ENCODE measurements at regions not wholly inside any gene's neighbourhood (a gene's known extent, or its start where the extent isn't known, plus 50 kb on each side); places are given as distances from the start of the nearest gene placed in this dataset.

- intact Hi-C loops (cut with micrococcal nuclease) = no loop called here
- DNase-seq (ENCODE audit: low read depth, low spot score) = no peak
- POLR2A ChIA-PET = no interaction called here
Observed at GRCh38 chr7:53656881-53657280, 621.4 kb downstream of the POM121L12 start.

DNA sequence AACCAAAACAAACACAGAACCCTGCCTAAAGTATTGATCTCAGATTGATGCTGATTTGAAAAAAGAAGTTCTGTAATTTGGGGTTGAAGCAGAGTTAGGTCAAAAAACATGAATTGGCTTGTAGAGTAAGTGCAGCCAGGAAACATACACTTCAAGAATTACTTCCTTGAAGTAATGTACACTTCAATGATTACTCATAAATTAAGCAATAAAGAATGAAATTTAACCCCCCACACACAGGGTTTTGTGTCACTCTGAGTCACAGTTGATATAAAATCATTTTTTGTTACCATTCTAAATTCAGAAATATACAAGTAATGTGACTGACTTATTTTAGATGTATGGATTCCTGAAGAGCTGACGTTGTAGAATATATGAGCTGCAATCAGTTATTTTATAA lies 622.2 kb downstream of the POM121L12 start:
- ChIA-PET CTCF (no interaction called here), RAD21 (ENCODE audit: low non-redundant PET in 1 of 2, low total read pairs in 2 of 2, uncharacterized antibody in 2 of 2, unreplicated experiment in 2 of 2) (no interaction called here), POLR2A (no interaction called here)
- Histone ChIP-seq H3K9me2 (ENCODE audit: insufficient read depth) (no peaks in the 10 kb centered on the region), H3K9me3 (ENCODE audit: control insufficient read depth in 1 of 2, insufficient read depth in 1 of 2, low read depth in 1 of 2, low read length in 2 of 2) (peaks cover 3 to 31% of the 10 kb centered on the region in 2 experiments; a peak in 2 of 4 replicates), H3K9ac (ENCODE audit: low read length) (no peak overlapping the region), H4K20me1 (ENCODE audit: insufficient read depth) (no peaks in the 10 kb centered on the region), H3K27me3 (ENCODE audit: insufficient read depth, low read length) (no peaks in the 10 kb centered on the region), H3K79me2 (ENCODE audit: insufficient read depth, low read length) (no peaks in the 10 kb centered on the region), H3K36me3 (ENCODE audit: control insufficient read depth in 1 of 2, insufficient read depth in 2 of 2, low read length in 2 of 2) (no peaks in the 10 kb centered on the region), H3K4me1 (ENCODE audit: control insufficient read depth in 1 of 2, insufficient read depth in 2 of 2, low read length in 2 of 2) (no peaks in the 10 kb centered on the region), H2AFZ (ENCODE audit: low read depth, low read length, poor library complexity, severe bottlenecking) (no peak overlapping the region), H3K27ac (ENCODE audit: low read depth, low read length) (no peak overlapping the region), H3K4me3 (replicated peaks in 1 of 2; ENCODE audit: low read depth in 1 of 2, low read length in 2 of 2) (no peak overlapping the region), H3K4me2 (ENCODE audit: low read length) (no peak overlapping the region)
- DNase-seq (ENCODE audit: low read depth, low spot score) = no peak
- TF ChIP-seq SP1 (IDR thresholded peaks at IDR 0.05; ENCODE audit: low read depth) (no peak), TCF7L2 (IDR thresholded peaks at IDR 0.05; ENCODE audit: borderline replicate concordance, extremely low read depth, insufficient read depth, insufficient read length) (no peak), ZNF274 (IDR thresholded peaks at IDR 0.05; ENCODE audit: low read depth, low read length) (no peak), EGR1 (IDR thresholded peaks at IDR 0.05; ENCODE audit: low read depth) (no peak)
- ATAC-seq = no peak
- intact Hi-C loops (cut with micrococcal nuclease) = no loop called here
- no TSS peak for BruUV-seq (replicated peaks)

More at GRCh38 chr7:53656881-53657280, 621.4 kb downstream of the POM121L12 start:
- CTCF ChIA-PET = no interaction called here
- H2AFZ ChIP-seq (ENCODE audit: low read depth, low read length, poor library complexity, severe bottlenecking) = no peak overlapping the region
- no peak overlapping the region for H3K4me2 ChIP-seq (ENCODE audit: low read length)
- H3K27ac ChIP-seq (ENCODE audit: low read depth, low read length) = no peak overlapping the region
- ATAC-seq = no peak
- RAD21 ChIA-PET (ENCODE audit: low non-redundant PET in 1 of 2, low total read pairs in 2 of 2, uncharacterized antibody in 2 of 2, unreplicated experiment in 2 of 2) = no interaction called here
- no TSS peak for BruUV-seq (replicated peaks)
- H3K36me3 ChIP-seq (ENCODE audit: control insufficient read depth in 1 of 2, insufficient read depth in 2 of 2, low read length in 2 of 2) = no peaks in the 10 kb centered on the region
- no peaks in the 10 kb centered on the region for H3K9me2 ChIP-seq (ENCODE audit: insufficient read depth)
- no peaks in the 10 kb centered on the region for H4K20me1 ChIP-seq (ENCODE audit: insufficient read depth)
- no peak for TF ChIP-seq FOSL1 (IDR thresholded peaks at IDR 0.05; ENCODE audit: low read depth)
- no peaks in the 10 kb centered on the region for H3K4me1 ChIP-seq (ENCODE audit: control insufficient read depth in 1 of 2, insufficient read depth in 2 of 2, low read length in 2 of 2)
- H3K4me3 ChIP-seq (replicated peaks in 1 of 2; ENCODE audit: low read depth in 1 of 2, low read length in 2 of 2) = no peak overlapping the region
- no peaks in the 10 kb centered on the region for H3K79me2 ChIP-seq (ENCODE audit: insufficient read depth, low read length)
- no peaks in the 10 kb centered on the region for H3K27me3 ChIP-seq (ENCODE audit: insufficient read depth, low read length)
- peaks cover under 1 to 28% of the 10 kb centered on the region in 2 experiments; a peak in 2 of 4 replicates for H3K9me3 ChIP-seq (ENCODE audit: control insufficient read depth in 1 of 2, insufficient read depth in 1 of 2, low read depth in 1 of 2, low read length in 2 of 2)
- no peak overlapping the region for H3K9ac ChIP-seq (ENCODE audit: low read length)

Measured in HCT116 (cell line).